HG02623 (cell line): ENCODE measurements at regions not wholly inside any gene's neighbourhood (a gene's known extent, or its start where the extent isn't known, plus 50 kb on each side); places are given as distances from the start of the nearest gene placed in this dataset.
"Not testable (repeated sequence)": the region's sequence is repeated elsewhere in the genome, so short reads cannot be mapped to it uniquely, and the experiment has no call there.

Source experiments
- ATAC-seq: cut with Tn5 transposase; IDR thresholded peaks from one replicate; pipeline ENCODE4 v1.9.1; 2021; ENCODE audit warnings: moderate library complexity; ENCODE audit not compliant: unreplicated experiment

- ATAC-seq, result not testable (repeated sequence)
These were observed 155.6 kb upstream of the GOLGA6L22 start for GRCh38 chr15:22303112-22303511.
